Endothelial cell (in vitro differentiated cells): ENCODE measurements at regions not wholly inside any gene's neighbourhood (a gene's known extent, or its start where the extent isn't known, plus 50 kb on each side); places are given as distances from the start of the nearest gene placed in this dataset.

Experiments used
- DNase-seq: peaks from one replicate; pipeline ENCODE4 v3.0.0; 2021; ENCODE audit warnings: low spot score
- H3K27ac Mint-ChIP-seq: one replicate; pipeline ENCODE4 v1.8.0; 2021; ENCODE audit warnings: mixed read lengths, inconsistent platforms; ENCODE audit not compliant: unreplicated experiment
- H3K27me3 Mint-ChIP-seq: one replicate; pipeline ENCODE4 v1.8.0; 2021; ENCODE audit warnings: mild to moderate bottlenecking, moderate library complexity, mixed read lengths, inconsistent platforms; ENCODE audit not compliant: unreplicated experiment
- H3K36me3 Mint-ChIP-seq: one replicate; pipeline ENCODE4 v1.8.0; 2021; ENCODE audit warnings: mild to moderate bottlenecking, low read depth, mixed read lengths, inconsistent platforms; ENCODE audit not compliant: unreplicated experiment
- H3K4me1 Mint-ChIP-seq: one replicate; pipeline ENCODE4 v1.8.0; 2021; ENCODE audit warnings: mild to moderate bottlenecking, mixed read lengths, inconsistent platforms; ENCODE audit not compliant: unreplicated experiment
- H3K4me3 Mint-ChIP-seq: one replicate; pipeline ENCODE4 v1.8.0; 2021; ENCODE audit warnings: mild to moderate bottlenecking, mixed read lengths, inconsistent platforms; ENCODE audit not compliant: unreplicated experiment
- H3K9me3 Mint-ChIP-seq: one replicate; pipeline ENCODE4 v1.8.0; 2021; ENCODE audit warnings: mixed read lengths, inconsistent platforms; ENCODE audit not compliant: unreplicated experiment
- CTCF ChIP-seq: fragments of 200-600 bp; sonication (generic); IDR thresholded peaks from one replicate; pipeline ENCODE4 v1.5.0; 2021; ENCODE audit warnings: antibody characterized with exemption; ENCODE audit not compliant: unreplicated experiment

DNA sequence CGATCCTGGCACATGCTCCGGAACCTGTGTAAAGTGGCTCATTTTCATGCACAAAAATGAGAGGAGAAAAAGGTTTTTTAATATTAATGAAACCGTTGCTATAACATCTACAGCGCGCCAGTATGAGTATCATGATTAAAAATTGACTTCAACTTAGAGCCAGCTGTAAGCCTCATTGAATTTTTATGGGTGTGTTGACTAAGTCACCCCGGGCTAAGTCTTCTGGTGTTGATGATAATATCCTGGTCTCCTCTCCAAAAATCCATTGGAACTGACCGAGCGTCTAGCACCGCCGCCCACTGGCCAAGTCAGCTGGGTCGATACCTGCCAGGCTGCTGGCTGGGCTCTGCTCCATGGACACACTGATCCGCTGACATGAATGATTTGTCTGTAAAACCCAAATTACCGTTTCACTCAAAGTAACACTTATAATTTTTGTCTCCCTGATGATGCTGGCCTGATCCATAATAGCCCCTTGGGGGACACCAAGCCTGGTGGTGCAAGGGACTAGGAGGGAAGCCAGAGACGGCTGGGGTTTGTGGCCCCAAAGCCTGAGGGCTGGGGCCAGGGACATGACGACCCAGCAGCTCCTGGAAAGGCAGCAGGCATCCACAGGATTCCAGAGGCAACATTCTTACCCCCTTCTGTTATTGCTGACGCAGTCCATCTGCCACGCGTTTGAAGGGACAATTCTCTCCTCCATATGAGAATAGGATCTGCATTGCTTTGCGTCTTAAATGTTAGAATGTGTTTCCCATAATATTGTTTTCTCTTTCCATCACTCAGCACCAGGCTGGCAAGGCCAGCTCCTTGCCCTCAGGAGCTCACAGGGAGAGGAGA, 131.0 kb upstream of the PPP2R2D start:
- Mint-ChIP-seq H3K27me3 (peaks cover 3% of the 10 kb centered on the region), H3K27ac (no peak overlapping the region), H3K36me3 (no peaks in the 10 kb centered on the region), H3K4me1 (no peaks in the 10 kb centered on the region), H3K9me3 (no peaks in the 10 kb centered on the region), H3K4me3 (no peak overlapping the region)
- TF ChIP-seq CTCF, result no peak
- DNase-seq, result no peak

DNA sequence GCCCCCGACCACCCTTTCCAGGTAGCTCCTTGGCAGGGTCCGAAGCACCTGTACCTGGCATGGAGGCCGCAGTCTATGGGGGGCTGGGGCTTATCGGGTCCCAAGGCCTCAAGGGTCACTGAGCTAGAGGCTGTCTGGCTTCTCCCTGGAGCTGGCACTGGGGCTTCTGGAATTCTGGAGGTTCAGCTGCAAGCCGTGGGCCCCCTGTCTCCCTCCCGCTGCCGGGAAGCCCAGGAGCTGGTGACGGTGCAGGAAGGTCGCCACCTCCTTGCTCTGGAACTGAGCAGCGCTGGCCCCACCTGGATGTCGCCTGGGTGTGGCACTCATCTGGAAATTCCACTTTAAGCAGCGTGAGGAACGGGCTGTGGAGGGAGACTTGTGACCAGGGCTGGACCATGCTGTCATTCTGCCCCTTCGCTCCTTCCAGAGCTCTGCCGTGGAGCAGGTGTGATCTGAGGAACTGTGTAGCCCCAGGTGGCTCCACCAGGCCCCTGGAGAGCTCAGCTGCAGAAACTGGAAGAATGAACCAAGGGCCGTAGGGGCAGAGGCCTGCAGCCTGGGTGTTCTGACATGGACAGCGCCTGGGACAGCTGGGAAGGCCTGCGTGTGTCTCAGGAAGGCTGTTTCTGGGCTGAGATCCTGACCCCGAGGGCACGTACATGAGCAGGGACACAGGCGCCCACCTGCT, 129.7 kb upstream of the PPP2R2D start:
- Mint-ChIP-seq H3K9me3 (peaks cover 2% of the 10 kb centered on the region), H3K4me3 (no peak overlapping the region), H3K27me3 (peaks cover 3% of the 10 kb centered on the region), H3K27ac (no peak overlapping the region), H3K36me3 (peaks cover 2% of the 10 kb centered on the region), H3K4me1 (no peaks in the 10 kb centered on the region)
- TF ChIP-seq CTCF, result no peak
- no peak for DNase-seq

- DNase-seq, result no peak
- H3K27me3 Mint-ChIP-seq, result peaks cover 3% of the 10 kb centered on the region
- TF ChIP-seq CTCF, result no peak
- H3K9me3 Mint-ChIP-seq, result peaks cover 9% of the 10 kb centered on the region
- no peaks in the 10 kb centered on the region for H3K4me1 Mint-ChIP-seq
- H3K4me3 Mint-ChIP-seq, result no peak overlapping the region
- no peak overlapping the region for H3K27ac Mint-ChIP-seq
- peaks cover 9% of the 10 kb centered on the region for H3K36me3 Mint-ChIP-seq
Observed at GRCh38 chr10:131771634-131772358, 129.0 kb upstream of the PPP2R2D start.

- TF ChIP-seq CTCF, result no peak
- Mint-ChIP-seq H3K36me3 (peaks cover 12% of the 10 kb centered on the region), H3K4me3 (no peak overlapping the region), H3K27ac (no peak overlapping the region), H3K4me1 (no peaks in the 10 kb centered on the region), H3K27me3 (peaks cover 3% of the 10 kb centered on the region), H3K9me3 (peaks cover 16% of the 10 kb centered on the region)
- no peak for DNase-seq
Observed at GRCh38 chr10:131772441-131772840, 128.4 kb upstream of the PPP2R2D start.
